ENCODE measurements at regions not wholly inside any gene's neighbourhood (a gene's known extent, or its start where the extent isn't known, plus 50 kb on each side); places are given as distances from the start of the nearest gene placed in this dataset.

- FAIRE-seq (no peak), DNase-seq (no peak)
- H3K4me1 ChIP-seq (ENCODE audit: control insufficient read depth in 3 of 3, insufficient read depth in 2 of 3, low read depth in 1 of 3, low read length in 2 of 3), result no peaks in the 10 kb centered on the region
Observed at GRCh38 chr3:177421481-177421785, 224.2 kb upstream of the TBL1XR1 start.

GRCh38 chr3:177424521-177424920 is 227.2 kb upstream of the TBL1XR1 start:
- Histone ChIP-seq H3K4me1 (ENCODE audit: control insufficient read depth in 3 of 3, insufficient read depth in 2 of 3, low read depth in 1 of 3, low read length in 2 of 3) (no peaks in the 10 kb centered on the region), H3K4me3 (ENCODE audit: low read depth in 1 of 3, low read length in 3 of 3) (no peak overlapping the region), H3K27ac (ENCODE audit: low read depth in 1 of 3, low read length in 2 of 3) (no peak overlapping the region), H3K36me3 (ENCODE audit: control insufficient read depth in 3 of 3, insufficient read depth in 2 of 3, low read depth in 1 of 3, low read length in 3 of 3) (no peaks in the 10 kb centered on the region), H3K27me3 (ENCODE audit: control insufficient read depth in 3 of 3, insufficient read depth in 3 of 3, low read length in 3 of 3) (no peaks in the 10 kb centered on the region), H3K9me3 (ENCODE audit: control insufficient read depth in 2 of 2, insufficient read depth in 1 of 2, low read depth in 1 of 2, low read length in 1 of 2) (no peaks in the 10 kb centered on the region)
- 79 to 85% (median 85%) methylated on average over 3 of the region's 3 CpGs for WGBS, 3 donors
- FAIRE-seq (no peak), DNase-seq (no peak)

More at GRCh38 chr3:177421481-177421785, 224.2 kb upstream of the TBL1XR1 start:
- Histone ChIP-seq H3K27me3 (ENCODE audit: control insufficient read depth in 3 of 3, insufficient read depth in 3 of 3, low read length in 3 of 3) (no peaks in the 10 kb centered on the region), H3K4me3 (ENCODE audit: low read depth in 1 of 3, low read length in 3 of 3) (no peak overlapping the region), H3K27ac (ENCODE audit: low read depth in 1 of 3, low read length in 2 of 3) (peak overlapping the region in 1 of 3 donors; percentile 19), H3K9me3 (ENCODE audit: control insufficient read depth in 2 of 2, insufficient read depth in 1 of 2, low read depth in 1 of 2, low read length in 1 of 2) (no peaks in the 10 kb centered on the region), H3K36me3 (ENCODE audit: control insufficient read depth in 3 of 3, insufficient read depth in 2 of 3, low read depth in 1 of 3, low read length in 3 of 3) (no peaks in the 10 kb centered on the region)
- WGBS, 3 donors, result 88 to 94% (median 91%) methylated on average over 1 of the region's 1 CpG

GRCh38 chr3:177425042-177425441 is 227.8 kb upstream of the TBL1XR1 start:
- H3K27me3 ChIP-seq (ENCODE audit: control insufficient read depth in 3 of 3, insufficient read depth in 3 of 3, low read length in 3 of 3), result no peaks in the 10 kb centered on the region
- no peak overlapping the region for H3K27ac ChIP-seq (ENCODE audit: low read depth in 1 of 3, low read length in 2 of 3)
- no peak for FAIRE-seq
- H3K36me3 ChIP-seq (ENCODE audit: control insufficient read depth in 3 of 3, insufficient read depth in 2 of 3, low read depth in 1 of 3, low read length in 3 of 3), result no peaks in the 10 kb centered on the region
- H3K4me1 ChIP-seq (ENCODE audit: control insufficient read depth in 3 of 3, insufficient read depth in 2 of 3, low read depth in 1 of 3, low read length in 2 of 3), result no peaks in the 10 kb centered on the region
- H3K9me3 ChIP-seq (ENCODE audit: control insufficient read depth in 2 of 2, insufficient read depth in 1 of 2, low read depth in 1 of 2, low read length in 1 of 2), result no peaks in the 10 kb centered on the region
- DNase-seq, result no peak
- no peak overlapping the region for H3K4me3 ChIP-seq (ENCODE audit: low read depth in 1 of 3, low read length in 3 of 3)
- 89 to 94% (median 92%) methylated on average over 3 of the region's 3 CpGs for WGBS, 3 donors

GRCh38 chr3:177426106-177426877 is 229.0 kb upstream of the TBL1XR1 start:
- H3K36me3 ChIP-seq (ENCODE audit: control insufficient read depth in 3 of 3, insufficient read depth in 2 of 3, low read depth in 1 of 3, low read length in 3 of 3), result no peaks in the 10 kb centered on the region
- H3K4me1 ChIP-seq (ENCODE audit: control insufficient read depth in 3 of 3, insufficient read depth in 2 of 3, low read depth in 1 of 3, low read length in 2 of 3), result no peaks in the 10 kb centered on the region
- H3K9me3 ChIP-seq (ENCODE audit: control insufficient read depth in 2 of 2, insufficient read depth in 1 of 2, low read depth in 1 of 2, low read length in 1 of 2), result no peaks in the 10 kb centered on the region
- FAIRE-seq (no peak), DNase-seq (no peak)
- H3K27ac ChIP-seq (ENCODE audit: low read depth in 1 of 3, low read length in 2 of 3), result no peak overlapping the region
- H3K27me3 ChIP-seq (ENCODE audit: control insufficient read depth in 3 of 3, insufficient read depth in 3 of 3, low read length in 3 of 3), result no peaks in the 10 kb centered on the region
- WGBS, 3 donors, result 73 to 95% (median 84%) methylated on average over 3 of the region's 3 CpGs
- H3K4me3 ChIP-seq (ENCODE audit: low read depth in 1 of 3, low read length in 3 of 3), result no peak overlapping the region

GRCh38 chr3:177426878-177427495 is 229.7 kb upstream of the TBL1XR1 start:
- no peaks in the 10 kb centered on the region for H3K27me3 ChIP-seq (ENCODE audit: control insufficient read depth in 3 of 3, insufficient read depth in 3 of 3, low read length in 3 of 3)
- H3K36me3 ChIP-seq (ENCODE audit: control insufficient read depth in 3 of 3, insufficient read depth in 2 of 3, low read depth in 1 of 3, low read length in 3 of 3), result no peaks in the 10 kb centered on the region
- H3K4me3 ChIP-seq (ENCODE audit: low read depth in 1 of 3, low read length in 3 of 3), result no peak overlapping the region
- FAIRE-seq (no peak), DNase-seq (peak in 1 of 2 donors; percentile 22)
- H3K27ac ChIP-seq (ENCODE audit: low read depth in 1 of 3, low read length in 2 of 3), result peak overlapping the region in 1 of 3 donors; percentile 77
- 64 to 83% (median 65%) methylated on average over 7 of the region's 7 CpGs for WGBS, 3 donors
- H3K9me3 ChIP-seq (ENCODE audit: control insufficient read depth in 2 of 2, insufficient read depth in 1 of 2, low read depth in 1 of 2, low read length in 1 of 2), result no peaks in the 10 kb centered on the region
- peaks cover 0 to 4% (median 3%) of the 10 kb centered on the region in 3 donors for H3K4me1 ChIP-seq (ENCODE audit: control insufficient read depth in 3 of 3, insufficient read depth in 2 of 3, low read depth in 1 of 3, low read length in 2 of 3)

GRCh38 chr3:177427540-177427939 is 230.3 kb upstream of the TBL1XR1 start:
- Histone ChIP-seq H3K9me3 (ENCODE audit: control insufficient read depth in 2 of 2, insufficient read depth in 1 of 2, low read depth in 1 of 2, low read length in 1 of 2) (no peaks in the 10 kb centered on the region), H3K27ac (ENCODE audit: low read depth in 1 of 3, low read length in 2 of 3) (peak overlapping the region in 1 of 3 donors; percentile 57), H3K4me3 (ENCODE audit: low read depth in 1 of 3, low read length in 3 of 3) (no peak overlapping the region), H3K4me1 (ENCODE audit: control insufficient read depth in 3 of 3, insufficient read depth in 2 of 3, low read depth in 1 of 3, low read length in 2 of 3) (peaks cover 0 to 7% (median 3%) of the 10 kb centered on the region in 3 donors), H3K36me3 (ENCODE audit: control insufficient read depth in 3 of 3, insufficient read depth in 2 of 3, low read depth in 1 of 3, low read length in 3 of 3) (no peaks in the 10 kb centered on the region), H3K27me3 (ENCODE audit: control insufficient read depth in 3 of 3, insufficient read depth in 3 of 3, low read length in 3 of 3) (no peaks in the 10 kb centered on the region)
- no peak for DNase-seq
- no peak for FAIRE-seq
- WGBS, 3 donors, result 21 to 44% (median 37%) methylated on average over 1 of the region's 1 CpG

GRCh38 chr3:177429079-177429478 is 231.8 kb upstream of the TBL1XR1 start:
- Histone ChIP-seq H3K27ac (ENCODE audit: low read depth in 1 of 3, low read length in 2 of 3) (no peak overlapping the region), H3K36me3 (ENCODE audit: control insufficient read depth in 3 of 3, insufficient read depth in 2 of 3, low read depth in 1 of 3, low read length in 3 of 3) (no peaks in the 10 kb centered on the region), H3K4me1 (ENCODE audit: control insufficient read depth in 3 of 3, insufficient read depth in 2 of 3, low read depth in 1 of 3, low read length in 2 of 3) (peaks cover 0 to 7% (median 3%) of the 10 kb centered on the region in 3 donors), H3K27me3 (ENCODE audit: control insufficient read depth in 3 of 3, insufficient read depth in 3 of 3, low read length in 3 of 3) (no peaks in the 10 kb centered on the region), H3K9me3 (ENCODE audit: control insufficient read depth in 2 of 2, insufficient read depth in 1 of 2, low read depth in 1 of 2, low read length in 1 of 2) (no peaks in the 10 kb centered on the region), H3K4me3 (ENCODE audit: low read depth in 1 of 3, low read length in 3 of 3) (no peak overlapping the region)
- DNase-seq (no peak), FAIRE-seq (no peak)
- 79 to 87% (median 80%) methylated on average over 1 of the region's 1 CpG for WGBS, 3 donors

- H3K27me3 ChIP-seq (ENCODE audit: control insufficient read depth in 3 of 3, insufficient read depth in 3 of 3, low read length in 3 of 3), result no peaks in the 10 kb centered on the region
- H3K4me3 ChIP-seq (ENCODE audit: low read depth in 1 of 3, low read length in 3 of 3), result no peak overlapping the region
- DNase-seq (no peak), FAIRE-seq (no peak)
- 83 to 89% (median 86%) methylated on average over 2 of the region's 2 CpGs for WGBS, 3 donors
- peaks cover 0 to 7% (median 3%) of the 10 kb centered on the region in 3 donors for H3K4me1 ChIP-seq (ENCODE audit: control insufficient read depth in 3 of 3, insufficient read depth in 2 of 3, low read depth in 1 of 3, low read length in 2 of 3)
- no peaks in the 10 kb centered on the region for H3K36me3 ChIP-seq (ENCODE audit: control insufficient read depth in 3 of 3, insufficient read depth in 2 of 3, low read depth in 1 of 3, low read length in 3 of 3)
- no peaks in the 10 kb centered on the region for H3K9me3 ChIP-seq (ENCODE audit: control insufficient read depth in 2 of 2, insufficient read depth in 1 of 2, low read depth in 1 of 2, low read length in 1 of 2)
- H3K27ac ChIP-seq (ENCODE audit: low read depth in 1 of 3, low read length in 2 of 3), result no peak overlapping the region
Observed at GRCh38 chr3:177429771-177430170, 232.5 kb upstream of the TBL1XR1 start.

Measured in small intestine (tissue), 7 donors.